DOHH2 (cell line): ENCODE measurements at regions not wholly inside any gene's neighbourhood (a gene's known extent, or its start where the extent isn't known, plus 50 kb on each side); places are given as distances from the start of the nearest gene placed in this dataset.

Experiments
- EZH2phosphoT487 ChIP-seq: fragments of 200-600 bp; sonication (generic); IDR thresholded peaks from 2 replicates; pipeline ENCODE4 v1.6.1; 2017; ENCODE audit warnings: borderline replicate concordance, mild to moderate bottlenecking, antibody characterized with exemption, low read length, moderate library complexity, mixed read lengths
- TF ChIP-seq, protein P1 (sequence below): fragments of 200-600 bp; sonication (generic); IDR thresholded peaks from one replicate; pipeline ENCODE4 v1.5.1; 2014; ENCODE audit warnings: antibody characterized with exemption, mild to moderate bottlenecking, low read depth, low read length; ENCODE audit not compliant: poor library complexity, severe bottlenecking

- TF ChIP-seq, protein P1, sequence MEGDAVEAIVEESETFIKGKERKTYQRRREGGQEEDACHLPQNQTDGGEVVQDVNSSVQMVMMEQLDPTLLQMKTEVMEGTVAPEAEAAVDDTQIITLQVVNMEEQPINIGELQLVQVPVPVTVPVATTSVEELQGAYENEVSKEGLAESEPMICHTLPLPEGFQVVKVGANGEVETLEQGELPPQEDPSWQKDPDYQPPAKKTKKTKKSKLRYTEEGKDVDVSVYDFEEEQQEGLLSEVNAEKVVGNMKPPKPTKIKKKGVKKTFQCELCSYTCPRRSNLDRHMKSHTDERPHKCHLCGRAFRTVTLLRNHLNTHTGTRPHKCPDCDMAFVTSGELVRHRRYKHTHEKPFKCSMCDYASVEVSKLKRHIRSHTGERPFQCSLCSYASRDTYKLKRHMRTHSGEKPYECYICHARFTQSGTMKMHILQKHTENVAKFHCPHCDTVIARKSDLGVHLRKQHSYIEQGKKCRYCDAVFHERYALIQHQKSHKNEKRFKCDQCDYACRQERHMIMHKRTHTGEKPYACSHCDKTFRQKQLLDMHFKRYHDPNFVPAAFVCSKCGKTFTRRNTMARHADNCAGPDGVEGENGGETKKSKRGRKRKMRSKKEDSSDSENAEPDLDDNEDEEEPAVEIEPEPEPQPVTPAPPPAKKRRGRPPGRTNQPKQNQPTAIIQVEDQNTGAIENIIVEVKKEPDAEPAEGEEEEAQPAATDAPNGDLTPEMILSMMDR, result no peak
- no peak for TF ChIP-seq EZH2phosphoT487
Measured at GRCh38 chr4:12207396-12207795, 778.7 kb upstream of the HS3ST1 start.
